ENCODE measurements at regions not wholly inside any gene's neighbourhood (a gene's known extent, or its start where the extent isn't known, plus 50 kb on each side); places are given as distances from the start of the nearest gene placed in this dataset.
"Not testable (repeated sequence)": the region's sequence is repeated elsewhere in the genome, so short reads cannot be mapped to it uniquely, and the experiment has no call there.

DNA sequence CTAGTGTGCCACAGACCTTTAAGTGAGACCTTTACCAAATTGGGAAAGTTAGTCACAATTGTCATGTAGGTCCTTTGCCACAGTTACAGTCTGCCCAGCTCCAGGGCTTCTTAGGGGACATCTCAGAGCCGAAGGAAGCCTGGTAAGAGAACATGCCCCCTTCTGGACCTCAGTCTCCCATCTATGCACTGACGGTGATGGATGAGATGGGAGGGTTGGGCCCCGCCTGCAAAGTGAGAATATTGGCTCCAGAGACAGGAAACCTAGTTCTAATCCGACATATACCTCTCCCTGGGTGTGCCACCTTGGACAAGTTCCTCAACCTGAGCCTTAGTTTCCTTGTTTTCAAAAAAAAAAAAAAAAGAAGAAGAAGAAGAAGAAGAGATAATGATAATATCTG is 85.1 kb upstream of the NAV2 start:
- DNase-seq (ENCODE audit: low spot score), result no peak

DNA sequence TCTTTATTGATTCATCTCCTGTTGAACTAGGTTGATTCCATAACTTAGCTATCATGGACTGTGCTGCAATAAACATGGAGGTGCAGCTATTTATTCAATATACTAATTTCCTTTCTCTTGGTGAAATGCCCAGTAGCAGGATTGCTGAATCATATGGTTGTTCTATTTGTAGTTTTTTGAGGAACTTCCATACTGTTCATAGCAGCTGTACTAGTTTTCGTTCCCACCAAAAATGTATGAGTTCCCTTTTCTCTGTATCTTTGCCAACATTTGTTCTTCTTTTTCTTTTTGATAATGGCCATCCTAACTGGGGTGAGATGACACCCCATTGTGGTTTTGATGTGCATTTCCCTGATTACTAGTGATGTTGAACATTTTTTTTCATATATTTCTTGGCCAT is 87.2 kb upstream of the NAV2 start:
- no peak for DNase-seq (ENCODE audit: low spot score)

DNA sequence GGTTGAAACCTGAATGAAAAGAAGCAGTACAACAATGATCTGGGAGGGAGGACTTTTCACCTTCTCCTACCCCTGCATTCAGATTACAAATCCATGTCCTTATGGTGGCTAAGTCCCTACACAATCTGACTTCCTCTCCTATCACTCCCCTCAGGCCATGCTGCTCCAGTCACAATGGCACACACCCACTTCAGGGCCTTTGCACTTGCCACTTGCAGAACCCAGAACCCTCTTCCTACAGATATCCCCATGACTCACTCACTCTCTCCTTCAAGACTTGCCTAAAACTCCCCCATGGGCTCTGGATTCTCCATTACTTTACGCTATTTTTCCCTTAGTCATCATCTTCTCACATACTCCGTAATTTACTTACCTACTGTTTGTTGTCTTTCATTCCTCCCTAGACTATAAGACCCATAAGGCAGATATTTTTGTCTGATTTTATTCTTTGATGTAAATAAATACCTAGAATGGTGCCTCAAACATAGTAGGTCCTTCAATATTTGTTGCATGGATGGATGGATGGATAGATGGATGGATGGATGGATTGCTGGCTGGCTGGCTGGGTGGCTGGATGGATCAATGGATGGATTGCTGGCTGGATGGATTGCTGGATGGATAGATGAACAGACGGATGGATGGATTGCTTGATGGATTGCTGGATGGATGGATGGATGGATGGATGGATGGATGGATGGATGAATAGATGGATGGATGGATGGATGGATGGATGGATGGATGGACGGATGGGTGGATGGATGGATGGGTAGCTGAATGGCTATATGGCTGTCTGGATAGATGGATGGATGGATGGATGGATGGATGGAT is 94.7 kb upstream of the NAV2 start:
- no peak for DNase-seq (ENCODE audit: low spot score)

DNA sequence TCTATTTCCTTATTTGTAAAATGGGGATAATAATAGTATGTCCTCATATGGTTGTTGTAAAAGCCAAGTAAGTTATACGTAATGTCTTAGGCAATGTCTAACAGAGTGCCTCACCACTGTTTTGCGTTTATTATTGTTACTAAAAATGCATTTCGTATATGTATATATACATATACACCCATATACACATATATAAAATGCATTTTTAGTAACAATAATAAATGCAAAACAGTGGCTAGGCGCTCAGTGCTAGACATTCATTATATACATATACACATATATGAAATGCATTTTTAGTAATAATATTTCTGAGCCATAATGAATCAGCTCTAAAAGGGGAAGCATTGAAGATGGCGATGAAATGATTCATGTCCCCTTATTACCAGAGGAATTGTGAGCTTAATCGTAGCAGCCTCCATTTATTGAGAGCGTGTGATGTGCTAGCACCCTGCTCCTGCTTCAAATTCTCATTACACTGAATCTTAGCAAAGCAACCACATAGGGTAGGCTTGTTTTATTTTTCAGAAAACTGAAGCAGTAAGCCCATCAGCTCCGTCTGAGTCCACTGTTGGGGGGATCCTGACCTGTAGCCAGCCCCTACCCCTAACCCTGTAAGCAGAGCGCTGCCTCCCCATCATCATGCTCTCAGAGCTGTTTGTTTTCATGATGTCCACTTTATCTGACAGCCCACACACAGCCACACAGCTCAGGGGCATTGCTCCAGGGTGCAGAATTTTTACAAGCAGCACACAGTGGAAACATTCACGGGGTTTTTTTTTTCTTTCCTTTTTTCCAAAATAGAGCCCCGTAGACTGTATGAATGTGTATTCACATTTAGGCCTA is 97.1 kb upstream of the NAV2 start:
- no peak for DNase-seq (ENCODE audit: low spot score)

DNA sequence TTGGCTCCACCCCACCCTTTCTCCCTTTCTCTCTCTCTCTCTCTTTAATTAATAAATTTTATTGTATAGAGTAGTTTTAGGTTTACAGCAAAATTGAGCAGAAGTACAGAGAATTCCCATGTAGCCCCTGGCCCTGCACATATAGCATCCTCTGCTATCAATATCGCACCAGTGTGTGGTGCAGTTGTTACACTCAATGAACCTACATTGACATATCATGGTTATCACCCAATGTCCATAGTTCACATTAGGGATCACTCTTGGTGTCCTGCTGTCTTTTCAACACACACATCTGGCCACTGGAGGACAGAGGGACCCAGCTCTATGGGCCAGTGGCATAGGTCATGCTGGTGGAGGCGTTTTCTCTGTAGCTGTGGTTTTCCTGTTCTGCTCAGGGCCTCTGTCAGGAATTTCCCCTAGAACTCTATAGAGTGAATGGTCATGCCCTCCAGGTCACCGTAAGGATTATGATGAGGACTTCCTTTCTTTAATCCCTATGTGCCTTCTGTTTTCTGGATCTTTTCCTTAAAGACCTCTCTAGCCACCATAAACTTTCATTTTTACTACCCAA is 98.2 kb upstream of the NAV2 start:
- no peak for DNase-seq (ENCODE audit: low spot score)

DNA sequence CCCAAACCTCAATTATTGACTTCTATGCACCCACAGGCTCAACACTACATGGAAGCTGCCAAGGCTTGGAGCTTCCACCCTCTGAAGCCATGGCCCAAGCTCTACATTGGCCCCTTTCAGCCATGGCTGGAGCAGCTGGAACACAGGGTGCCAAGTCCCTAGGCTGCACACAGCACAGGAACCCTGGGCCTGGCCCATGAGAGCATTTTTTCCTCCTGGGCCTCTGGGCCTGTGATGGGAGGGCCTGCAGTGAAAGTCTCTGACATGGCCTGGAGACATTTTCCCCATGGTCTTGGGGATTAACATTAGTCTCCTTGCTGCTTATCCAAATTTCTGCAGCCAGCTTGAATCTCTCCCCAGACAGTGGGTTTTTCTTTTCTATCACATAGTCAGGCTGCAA is 100.6 kb upstream of the NAV2 start:
- DNase-seq (ENCODE audit: low spot score), result not testable (repeated sequence)

DNA sequence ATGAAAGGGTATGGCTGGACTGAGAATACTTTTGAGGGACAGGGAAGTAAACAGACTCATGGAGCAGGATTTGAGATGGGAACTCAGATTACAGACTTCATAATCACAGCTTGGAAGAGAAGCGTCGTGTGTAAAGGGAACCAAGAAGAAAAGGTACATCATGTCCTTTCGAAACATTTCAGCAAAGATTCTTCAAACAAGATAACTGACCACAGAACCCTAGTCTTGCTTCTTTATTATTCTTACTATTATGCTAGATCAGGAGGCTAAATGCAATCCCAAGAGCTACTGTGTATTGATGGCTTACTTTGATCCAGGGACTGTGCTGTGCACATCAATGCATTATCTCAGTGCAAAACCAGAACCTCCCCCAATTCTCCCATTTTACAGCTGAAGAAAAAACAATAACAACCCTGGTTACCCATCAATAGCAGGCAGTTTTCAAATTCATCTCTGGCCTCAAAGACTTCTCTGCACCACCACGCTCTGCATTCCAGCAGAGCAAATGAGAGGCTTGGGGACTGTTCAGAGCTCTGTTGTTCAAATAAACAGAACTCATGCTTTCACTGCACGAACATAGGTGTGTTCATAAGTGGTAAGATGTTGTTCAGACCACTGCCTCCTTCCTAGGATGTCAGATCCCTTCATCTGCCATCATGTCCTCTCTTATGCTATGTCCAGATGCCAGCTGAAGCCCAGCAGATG is 104.8 kb upstream of the NAV2 start:
- peak; percentile 32 for DNase-seq (ENCODE audit: low spot score)

DNA sequence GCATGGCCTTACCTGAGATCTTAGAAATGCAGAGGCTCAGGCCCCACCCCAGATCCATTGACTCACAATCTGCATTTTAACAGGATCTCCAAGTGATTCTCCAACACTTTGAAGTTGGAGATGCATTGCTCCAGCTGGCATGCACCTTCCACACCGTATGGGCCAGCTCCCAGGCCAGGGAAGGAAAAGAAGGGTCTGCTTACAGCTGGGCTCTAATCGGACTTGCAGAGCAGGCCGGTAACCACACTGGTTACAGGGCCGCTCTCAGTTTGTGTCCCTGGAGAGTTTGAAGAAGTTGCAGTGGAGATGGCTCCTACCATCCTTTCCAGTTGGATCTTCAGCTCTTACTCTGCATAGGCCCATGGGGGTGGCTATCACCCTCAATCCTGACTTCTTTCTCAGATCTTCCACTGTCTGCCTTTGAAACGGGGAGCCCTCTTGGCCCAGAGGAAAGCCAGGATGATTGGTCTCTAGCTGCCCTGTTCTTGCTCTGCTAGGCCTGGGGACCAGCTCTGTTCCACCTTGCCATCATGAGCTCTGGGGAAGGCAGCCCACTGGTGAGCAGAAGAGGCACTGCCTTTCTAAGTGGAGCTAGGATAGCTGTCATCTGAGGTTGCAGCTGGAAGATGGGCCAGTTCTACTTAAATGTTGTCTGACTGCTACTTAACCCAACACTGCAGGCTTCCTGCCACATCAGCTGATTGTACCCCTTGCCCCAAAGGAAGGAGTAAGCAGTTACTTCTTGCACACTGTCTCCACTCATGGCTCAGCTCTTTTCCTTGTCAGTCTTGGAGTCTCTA is 105.6 kb upstream of the NAV2 start:
- no peak for DNase-seq (ENCODE audit: low spot score)

DNA sequence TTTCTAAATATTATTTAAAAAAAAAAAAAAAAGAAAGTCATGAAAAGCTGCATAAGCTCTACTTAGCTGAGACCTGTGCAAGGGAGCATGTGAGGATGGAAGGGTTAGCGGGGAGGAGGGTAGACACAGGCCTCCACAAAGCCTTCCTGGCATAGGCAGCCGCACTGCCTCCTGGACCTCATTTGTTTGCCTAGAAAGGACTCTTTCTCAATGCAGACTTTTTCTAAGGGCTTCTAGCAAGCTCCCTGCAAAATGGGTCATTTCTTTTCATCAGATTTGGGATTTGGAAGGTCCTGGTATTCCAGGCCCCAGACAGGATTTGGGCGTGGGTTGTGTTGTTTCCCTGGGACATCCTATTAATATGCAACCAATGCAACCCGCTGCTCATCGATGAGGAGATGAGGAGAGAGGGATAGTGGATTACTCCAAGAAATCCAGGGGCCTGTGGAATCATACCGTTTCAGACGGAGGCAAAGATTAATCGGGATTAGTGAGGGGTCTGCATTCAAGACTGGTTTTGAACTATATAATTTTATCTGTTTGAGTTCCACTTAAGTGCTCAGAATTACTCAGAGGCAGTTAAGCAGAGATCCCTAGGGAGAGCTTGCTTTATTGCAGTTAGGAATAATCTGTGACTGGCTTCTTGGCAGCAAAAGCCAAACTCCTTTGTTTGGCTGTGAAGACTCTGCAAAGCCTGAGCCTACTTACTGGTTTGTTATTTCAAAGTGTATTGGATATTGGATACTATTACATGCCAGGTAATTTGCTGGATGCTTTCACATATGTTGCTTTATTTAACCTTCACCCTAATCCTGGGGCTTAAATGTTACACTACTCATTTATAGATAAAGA is 106.9 kb upstream of the NAV2 start:
- peak; percentile 57 for DNase-seq (ENCODE audit: low spot score)

DNA sequence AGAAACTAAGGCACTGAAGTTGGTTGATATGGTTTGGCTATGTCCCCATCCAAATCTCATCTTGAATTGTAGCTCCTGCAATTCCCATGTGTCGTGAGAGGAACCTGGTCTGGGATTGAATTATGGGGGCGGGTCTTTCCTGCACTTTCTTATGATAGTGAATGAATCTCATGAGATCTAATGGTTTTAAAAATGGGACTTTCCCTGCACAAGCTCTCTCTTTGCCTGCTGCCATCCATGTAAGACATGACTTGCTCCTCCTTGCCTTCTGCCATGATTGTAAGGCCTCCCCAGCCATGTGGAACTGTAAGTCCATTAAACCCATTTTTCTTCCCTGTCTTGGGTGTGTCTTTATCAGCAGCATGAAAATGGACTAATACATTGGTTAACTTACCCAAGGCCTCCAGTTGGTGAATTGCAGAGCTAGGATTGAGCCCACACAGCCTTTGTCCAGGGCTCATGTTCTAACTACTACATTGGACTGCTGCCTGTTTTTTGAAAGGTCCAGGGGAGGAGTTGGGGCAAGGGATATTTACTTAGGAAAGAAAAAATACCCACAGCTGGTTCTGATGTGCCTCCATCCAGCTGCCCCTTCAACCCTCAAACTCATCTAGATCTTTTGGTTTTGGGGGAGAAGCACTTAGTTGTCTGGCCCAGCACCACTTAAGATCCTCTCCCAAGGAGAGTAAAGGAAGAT is 107.8 kb upstream of the NAV2 start:
- DNase-seq (ENCODE audit: low spot score), result no peak

DNA sequence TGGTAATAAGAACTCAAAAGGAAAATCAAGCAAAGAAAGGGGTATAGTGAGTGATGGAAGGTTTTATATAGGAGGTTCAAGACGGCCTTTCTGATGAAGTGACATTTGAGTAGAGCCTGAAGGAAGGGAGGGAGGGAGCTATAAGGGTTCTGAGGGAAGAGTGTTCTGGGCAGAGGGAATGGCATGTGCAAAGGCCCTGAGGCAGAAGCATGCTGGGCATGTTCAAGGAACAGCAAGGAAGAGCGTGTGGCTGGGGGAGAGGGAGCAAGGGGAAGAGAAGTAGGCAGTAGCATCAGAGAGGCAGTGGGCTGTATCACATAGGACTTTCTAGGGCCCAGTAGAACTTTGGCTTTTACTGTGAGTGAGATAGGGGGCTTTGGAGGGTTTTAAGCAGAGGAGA is 108.9 kb upstream of the NAV2 start:
- no peak for DNase-seq (ENCODE audit: low spot score)

DNA sequence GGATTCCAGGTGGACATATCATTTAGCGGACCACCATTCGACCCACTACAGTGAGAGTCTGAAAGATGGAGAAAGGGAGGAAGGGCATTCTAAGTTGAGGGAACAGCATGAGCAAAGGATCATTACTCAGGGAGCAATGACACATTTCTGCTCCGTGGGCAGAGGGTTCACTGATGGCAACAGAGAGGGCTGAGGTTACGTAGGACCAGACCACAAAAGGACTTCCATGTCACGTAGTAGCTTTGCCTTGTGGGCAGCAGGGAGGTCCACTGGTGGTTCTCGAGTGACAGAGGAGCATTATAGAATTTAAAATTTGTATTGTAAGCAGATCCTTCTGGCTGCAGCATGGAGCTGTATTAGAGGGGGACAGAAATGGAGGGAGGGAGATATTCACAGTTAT is 109.7 kb upstream of the NAV2 start:
- DNase-seq (ENCODE audit: low spot score), result no peak

DNA sequence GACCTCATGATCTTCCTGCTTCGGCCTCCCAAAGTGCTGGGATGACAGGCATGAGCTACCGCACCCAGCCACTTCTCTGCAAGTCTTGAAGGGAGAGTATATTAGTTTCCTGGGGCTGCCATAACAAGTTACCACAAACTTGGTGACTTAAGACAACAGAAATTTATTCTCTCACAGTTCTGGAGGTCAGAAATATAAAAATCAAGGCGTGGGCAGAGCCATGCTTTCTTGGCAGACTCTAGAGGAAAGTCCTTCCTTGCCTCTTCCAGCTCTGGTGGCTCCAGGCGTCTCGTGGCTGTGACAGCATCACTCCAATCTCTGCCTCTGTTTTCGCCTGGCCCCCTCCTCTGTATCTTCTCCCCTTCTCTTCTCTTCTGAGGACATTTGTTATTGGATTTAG is 110.2 kb upstream of the NAV2 start:
- DNase-seq (ENCODE audit: low spot score), result no peak

DNA sequence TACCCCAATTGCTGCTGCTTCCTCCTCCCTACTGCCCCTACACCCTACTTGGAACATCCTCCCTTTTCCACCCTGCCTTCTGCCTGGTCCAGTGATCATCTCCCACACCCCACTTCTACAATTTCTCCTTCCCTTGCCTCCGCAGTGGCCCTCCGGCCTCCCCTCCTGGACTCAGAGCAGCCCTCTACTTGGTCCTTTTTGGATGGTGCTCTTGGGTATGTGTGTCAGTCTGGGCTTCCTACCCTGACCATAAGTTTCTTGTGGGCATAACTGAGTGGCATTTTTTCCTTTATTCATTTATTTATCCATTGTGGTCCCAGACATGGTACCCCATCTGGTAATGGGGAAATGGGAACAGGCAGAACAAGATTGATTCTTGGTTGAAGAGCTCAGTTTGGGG is 111.4 kb upstream of the NAV2 start:
- no peak for DNase-seq (ENCODE audit: low spot score)

DNA sequence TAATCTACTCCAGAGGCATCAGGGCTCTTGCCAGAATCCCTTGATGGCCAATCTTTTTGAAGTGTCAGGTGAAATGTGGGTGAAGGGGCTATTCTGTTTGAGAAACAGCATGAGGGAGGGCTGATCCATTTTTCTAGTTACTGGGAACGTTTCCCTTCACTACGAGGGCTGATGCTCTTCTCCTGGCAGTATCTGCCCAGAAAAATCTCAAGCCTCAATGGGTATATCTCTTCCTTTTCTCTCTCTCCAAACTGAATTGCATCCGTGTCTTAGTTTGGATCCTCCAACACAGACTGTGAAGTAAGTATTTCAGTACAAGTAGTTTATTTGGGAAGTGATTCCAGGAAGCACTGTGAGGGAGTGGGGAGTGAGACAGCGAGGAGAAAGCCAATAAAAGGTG is 113.0 kb upstream of the NAV2 start:
- no peak for DNase-seq (ENCODE audit: low spot score)

DNA sequence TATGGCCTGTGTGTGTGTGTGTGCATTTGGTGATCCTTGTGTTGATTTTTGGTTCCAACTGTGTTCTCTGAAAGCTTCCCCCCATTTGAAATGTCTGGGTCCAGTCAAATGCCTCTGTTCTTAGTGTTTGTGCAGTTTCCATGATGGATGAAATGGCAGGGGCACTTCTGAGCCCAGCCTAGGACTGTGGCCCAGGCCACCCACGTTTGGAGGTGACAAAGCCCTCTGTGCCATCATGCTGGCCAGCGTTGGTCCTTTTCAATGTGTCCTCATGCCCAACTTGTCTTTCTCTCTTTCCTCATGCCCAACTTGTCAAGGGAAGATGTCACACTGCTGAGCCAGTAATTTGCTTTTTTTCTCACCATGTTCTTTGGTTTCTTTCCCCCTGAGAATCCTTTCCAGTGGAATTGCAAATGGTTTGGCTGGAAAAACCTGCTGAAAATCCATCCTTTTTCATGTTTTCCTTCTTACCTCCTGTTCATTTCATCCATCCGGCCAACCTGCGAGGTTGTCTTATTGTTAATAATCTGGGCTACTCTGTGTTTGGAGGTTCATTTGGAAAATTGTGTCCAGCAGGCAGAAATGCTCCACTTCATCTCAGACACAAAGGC is 113.7 kb upstream of the NAV2 start:
- no peak for DNase-seq (ENCODE audit: low spot score)

DNA sequence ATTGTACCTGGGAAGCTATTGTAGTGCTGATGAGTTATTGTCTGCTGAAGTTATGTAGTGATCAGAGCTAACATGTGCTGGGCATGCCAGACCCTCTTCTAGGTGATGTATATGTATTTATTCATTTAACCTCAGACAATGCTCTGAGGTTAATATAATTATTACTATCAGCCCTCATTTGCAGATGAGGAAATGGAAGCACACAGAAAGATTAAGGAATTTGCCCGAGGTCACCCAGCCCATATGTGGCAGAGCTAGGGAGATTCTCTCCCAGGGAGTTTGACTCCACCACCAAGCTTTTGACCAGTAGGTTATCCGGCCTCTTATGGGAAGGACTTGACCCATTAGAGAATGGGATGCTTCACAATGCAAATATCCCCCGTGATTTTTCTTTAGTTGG is 114.2 kb upstream of the NAV2 start:
- DNase-seq (ENCODE audit: low spot score), result no peak

DNA sequence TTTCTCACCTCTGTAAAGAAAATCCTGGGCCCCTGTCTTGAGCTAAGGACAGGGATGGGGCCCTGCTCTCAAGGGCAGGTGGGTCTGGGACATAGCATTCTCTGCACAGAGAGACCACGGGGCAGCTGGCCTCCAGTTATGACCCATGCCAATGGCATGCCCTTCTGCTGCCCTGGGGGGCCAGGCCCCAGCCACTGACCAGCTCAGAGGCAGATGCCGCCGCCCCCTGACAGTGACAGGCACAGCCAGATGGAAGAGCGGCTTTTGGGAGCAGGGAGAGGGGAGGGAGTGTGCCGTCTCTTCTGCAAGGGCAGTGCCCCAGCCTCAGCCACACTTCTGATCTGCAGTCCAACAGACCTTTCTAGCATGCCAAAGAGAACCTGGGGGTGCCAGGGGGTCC is 114.8 kb upstream of the NAV2 start:
- no peak for DNase-seq (ENCODE audit: low spot score)

DNA sequence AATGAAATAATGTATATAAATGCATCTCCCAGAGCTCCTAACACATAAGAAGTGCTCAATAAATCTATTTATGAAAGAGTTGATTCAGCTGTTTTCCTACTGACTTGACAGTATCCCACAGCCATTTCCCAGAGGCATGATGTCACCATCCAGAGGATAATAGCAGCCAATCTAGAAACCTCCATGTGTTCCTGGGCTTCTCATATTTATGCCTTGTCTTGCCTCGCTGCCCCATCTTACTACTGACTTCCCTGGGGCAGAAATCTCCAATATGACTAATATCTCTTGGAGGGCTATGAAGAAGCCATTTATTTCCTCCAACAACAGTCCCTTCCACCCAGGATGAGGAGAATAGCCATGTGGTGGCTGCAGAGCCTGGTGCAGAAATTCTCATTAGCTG is 115.4 kb upstream of the NAV2 start:
- peak; percentile 68 for DNase-seq (ENCODE audit: low spot score)

All from hepatic stellate cell (primary cell).